ENCODE measurements at regions not wholly inside any gene's neighbourhood (a gene's known extent, or its start where the extent isn't known, plus 50 kb on each side); places are given as distances from the start of the nearest gene placed in this dataset.

- H3K27me3 Mint-ChIP-seq = no peaks in the 10 kb centered on the region
- no peaks in the 10 kb centered on the region for H3K4me1 Mint-ChIP-seq (ENCODE audit: low read depth)
- H3K36me3 Mint-ChIP-seq (ENCODE audit: low read depth) = no peaks in the 10 kb centered on the region
- no peak overlapping the region for H3K4me3 Mint-ChIP-seq
- no peak overlapping the region for H3K27ac Mint-ChIP-seq
- intact Hi-C loops (cut with micrococcal nuclease) = no loop called here
- H3K9me3 Mint-ChIP-seq = no peaks in the 10 kb centered on the region
Measured at GRCh38 chrX:20664774-20665173, 398.1 kb upstream of the RPS6KA3 start.

GRCh38 chrX:20664131-20664530 is 397.4 kb upstream of the RPS6KA3 start:
- Mint-ChIP-seq H3K27me3 (no peaks in the 10 kb centered on the region), H3K4me1 (ENCODE audit: low read depth) (no peaks in the 10 kb centered on the region), H3K27ac (no peak overlapping the region), H3K9me3 (no peaks in the 10 kb centered on the region), H3K36me3 (ENCODE audit: low read depth) (no peaks in the 10 kb centered on the region), H3K4me3 (no peak overlapping the region)
- intact Hi-C loops (cut with micrococcal nuclease) = no loop called here

- H3K9me3 Mint-ChIP-seq = no peaks in the 10 kb centered on the region
Measured at GRCh38 chrX:20663336-20663735, 396.6 kb upstream of the RPS6KA3 start.

GRCh38 chrX:20656721-20657120 is 390.0 kb upstream of the RPS6KA3 start:
- H3K4me1 Mint-ChIP-seq (ENCODE audit: low read depth) = no peaks in the 10 kb centered on the region
- intact Hi-C loops (cut with micrococcal nuclease) = no loop called here
- H3K27me3 Mint-ChIP-seq = no peaks in the 10 kb centered on the region
- no peak overlapping the region for H3K4me3 Mint-ChIP-seq
- H3K27ac Mint-ChIP-seq = no peak overlapping the region
- H3K36me3 Mint-ChIP-seq (ENCODE audit: low read depth) = no peaks in the 10 kb centered on the region
- H3K9me3 Mint-ChIP-seq = no peaks in the 10 kb centered on the region

More at GRCh38 chrX:20663336-20663735, 396.6 kb upstream of the RPS6KA3 start:
- intact Hi-C loops (cut with micrococcal nuclease) = no loop called here
- H3K36me3 Mint-ChIP-seq (ENCODE audit: low read depth) = no peaks in the 10 kb centered on the region
- no peaks in the 10 kb centered on the region for H3K27me3 Mint-ChIP-seq
- H3K4me1 Mint-ChIP-seq (ENCODE audit: low read depth) = no peaks in the 10 kb centered on the region
- no peak overlapping the region for H3K27ac Mint-ChIP-seq
- no peak overlapping the region for H3K4me3 Mint-ChIP-seq

GRCh38 chrX:20654596-20655106 is 387.9 kb upstream of the RPS6KA3 start:
- no peak overlapping the region for H3K27ac Mint-ChIP-seq
- no peak overlapping the region for H3K4me3 Mint-ChIP-seq
- H3K9me3 Mint-ChIP-seq = no peaks in the 10 kb centered on the region
- intact Hi-C loops (cut with micrococcal nuclease) = no loop called here
- no peaks in the 10 kb centered on the region for H3K36me3 Mint-ChIP-seq (ENCODE audit: low read depth)
- H3K4me1 Mint-ChIP-seq (ENCODE audit: low read depth) = no peaks in the 10 kb centered on the region
- H3K27me3 Mint-ChIP-seq = no peaks in the 10 kb centered on the region

GRCh38 chrX:20653070-20653469 is 386.4 kb upstream of the RPS6KA3 start:
- intact Hi-C loops (cut with micrococcal nuclease) = no loop called here
- Mint-ChIP-seq H3K36me3 (ENCODE audit: low read depth) (no peaks in the 10 kb centered on the region), H3K9me3 (no peaks in the 10 kb centered on the region), H3K27ac (no peak overlapping the region), H3K4me3 (no peak overlapping the region), H3K4me1 (ENCODE audit: low read depth) (no peaks in the 10 kb centered on the region), H3K27me3 (no peaks in the 10 kb centered on the region)

- no peaks in the 10 kb centered on the region for H3K36me3 Mint-ChIP-seq (ENCODE audit: low read depth)
- H3K27me3 Mint-ChIP-seq = no peaks in the 10 kb centered on the region
- no peaks in the 10 kb centered on the region for H3K9me3 Mint-ChIP-seq
Measured at GRCh38 chrX:20641954-20642353, 375.2 kb upstream of the RPS6KA3 start.

GRCh38 chrX:20639115-20639514 is 372.4 kb upstream of the RPS6KA3 start:
- Mint-ChIP-seq H3K27me3 (no peaks in the 10 kb centered on the region), H3K4me1 (ENCODE audit: low read depth) (no peaks in the 10 kb centered on the region), H3K27ac (no peak overlapping the region), H3K9me3 (no peaks in the 10 kb centered on the region), H3K4me3 (no peak overlapping the region), H3K36me3 (ENCODE audit: low read depth) (no peaks in the 10 kb centered on the region)
- intact Hi-C loops (cut with micrococcal nuclease) = no loop called here

More at GRCh38 chrX:20641954-20642353, 375.2 kb upstream of the RPS6KA3 start:
- Mint-ChIP-seq H3K4me3 (no peak overlapping the region), H3K27ac (no peak overlapping the region), H3K4me1 (ENCODE audit: low read depth) (no peaks in the 10 kb centered on the region)
- intact Hi-C loops (cut with micrococcal nuclease) = no loop called here

- intact Hi-C loops (cut with micrococcal nuclease) = no loop called here
- Mint-ChIP-seq H3K4me3 (no peak overlapping the region), H3K27me3 (no peaks in the 10 kb centered on the region), H3K9me3 (no peaks in the 10 kb centered on the region), H3K4me1 (ENCODE audit: low read depth) (no peaks in the 10 kb centered on the region), H3K36me3 (ENCODE audit: low read depth) (no peaks in the 10 kb centered on the region), H3K27ac (no peak overlapping the region)
Measured at GRCh38 chrX:20637351-20637750, 370.6 kb upstream of the RPS6KA3 start.

- H3K9me3 Mint-ChIP-seq = no peaks in the 10 kb centered on the region
- H3K27me3 Mint-ChIP-seq = no peaks in the 10 kb centered on the region
- H3K36me3 Mint-ChIP-seq (ENCODE audit: low read depth) = no peaks in the 10 kb centered on the region
- intact Hi-C loops (cut with micrococcal nuclease) = no loop called here
- no peak overlapping the region for H3K27ac Mint-ChIP-seq
- no peaks in the 10 kb centered on the region for H3K4me1 Mint-ChIP-seq (ENCODE audit: low read depth)
- H3K4me3 Mint-ChIP-seq = no peak overlapping the region
Measured at GRCh38 chrX:20633451-20633850, 366.7 kb upstream of the RPS6KA3 start.

GRCh38 chrX:20623448-20623847 is 356.7 kb upstream of the RPS6KA3 start:
- H3K36me3 Mint-ChIP-seq (ENCODE audit: low read depth) = no peaks in the 10 kb centered on the region
- intact Hi-C loops (cut with micrococcal nuclease) = no loop called here

GRCh38 chrX:20620306-20620705 is 353.6 kb upstream of the RPS6KA3 start:
- intact Hi-C loops (cut with micrococcal nuclease) = no loop called here
- no peaks in the 10 kb centered on the region for H3K27me3 Mint-ChIP-seq

More at GRCh38 chrX:20623448-20623847, 356.7 kb upstream of the RPS6KA3 start:
- no peaks in the 10 kb centered on the region for H3K4me1 Mint-ChIP-seq (ENCODE audit: low read depth)
- no peaks in the 10 kb centered on the region for H3K27me3 Mint-ChIP-seq
- no peak overlapping the region for H3K4me3 Mint-ChIP-seq
- no peaks in the 10 kb centered on the region for H3K9me3 Mint-ChIP-seq
- no peak overlapping the region for H3K27ac Mint-ChIP-seq

GRCh38 chrX:20609916-20610415 is 343.3 kb upstream of the RPS6KA3 start:
- no peaks in the 10 kb centered on the region for H3K27me3 Mint-ChIP-seq
- H3K4me1 Mint-ChIP-seq (ENCODE audit: low read depth) = no peaks in the 10 kb centered on the region
- intact Hi-C loops (cut with micrococcal nuclease) = no loop called here
- no peaks in the 10 kb centered on the region for H3K36me3 Mint-ChIP-seq (ENCODE audit: low read depth)
- H3K4me3 Mint-ChIP-seq = no peak overlapping the region
- no peak overlapping the region for H3K27ac Mint-ChIP-seq
- H3K9me3 Mint-ChIP-seq = no peaks in the 10 kb centered on the region

More at GRCh38 chrX:20620306-20620705, 353.6 kb upstream of the RPS6KA3 start:
- no peaks in the 10 kb centered on the region for H3K36me3 Mint-ChIP-seq (ENCODE audit: low read depth)
- no peaks in the 10 kb centered on the region for H3K9me3 Mint-ChIP-seq
- H3K27ac Mint-ChIP-seq = no peak overlapping the region
- H3K4me1 Mint-ChIP-seq (ENCODE audit: low read depth) = no peaks in the 10 kb centered on the region
- no peak overlapping the region for H3K4me3 Mint-ChIP-seq

GRCh38 chrX:20606831-20607230 is 340.1 kb upstream of the RPS6KA3 start:
- H3K36me3 Mint-ChIP-seq (ENCODE audit: low read depth) = no peaks in the 10 kb centered on the region
- intact Hi-C loops (cut with micrococcal nuclease) = no loop called here
- H3K27me3 Mint-ChIP-seq = no peaks in the 10 kb centered on the region
- H3K4me1 Mint-ChIP-seq (ENCODE audit: low read depth) = no peaks in the 10 kb centered on the region
- no peak overlapping the region for H3K27ac Mint-ChIP-seq
- H3K4me3 Mint-ChIP-seq = no peak overlapping the region
- H3K9me3 Mint-ChIP-seq = no peaks in the 10 kb centered on the region

- no peaks in the 10 kb centered on the region for H3K4me1 Mint-ChIP-seq (ENCODE audit: low read depth)
- H3K27me3 Mint-ChIP-seq = no peaks in the 10 kb centered on the region
- no peaks in the 10 kb centered on the region for H3K36me3 Mint-ChIP-seq (ENCODE audit: low read depth)
- intact Hi-C loops (cut with micrococcal nuclease) = no loop called here
- no peak overlapping the region for H3K27ac Mint-ChIP-seq
- H3K4me3 Mint-ChIP-seq = no peak overlapping the region
- H3K9me3 Mint-ChIP-seq = no peaks in the 10 kb centered on the region
Measured at GRCh38 chrX:20596856-20597255, 330.1 kb upstream of the RPS6KA3 start.

Data from dendritic cell treated with granulocyte-macrophage colony-stimulating factor and Interleukin-4, amounts not matched to agents 40 ng/mL and 50 ng/mL, for 4 days (primary cell).